Kidney tubule cell (primary cell): ENCODE measurements at regions not wholly inside any gene's neighbourhood (a gene's known extent, or its start where the extent isn't known, plus 50 kb on each side); places are given as distances from the start of the nearest gene placed in this dataset.

Experiments used
- DNase-seq: peaks from one replicate; pipeline ENCODE4 v3.0.0-alpha.2; 2018; ENCODE audit warnings: low spot score

- DNase-seq = no peak
These were observed 74.7 kb upstream of the OLFM3 start for GRCh38 chr1:102071451-102071850.

DNA sequence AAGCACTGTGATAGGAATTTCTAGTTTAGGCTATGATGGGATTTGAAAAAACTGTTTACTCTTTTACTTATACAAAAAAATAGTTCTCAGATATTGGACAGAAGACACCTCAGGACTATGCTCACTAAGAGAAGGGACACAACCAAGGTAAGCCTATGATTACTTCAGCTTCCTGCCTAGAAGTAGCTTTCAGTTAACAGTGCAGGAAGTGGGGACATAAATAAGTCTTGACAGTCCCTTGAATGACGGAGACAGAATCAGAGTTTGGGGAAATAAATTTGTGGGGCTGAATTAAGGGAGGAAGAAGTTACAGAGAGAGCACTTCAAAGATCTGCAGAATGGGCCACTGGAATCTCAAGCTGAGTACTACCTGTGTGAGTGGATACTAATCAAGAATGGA is 53.8 kb upstream of the OLFM3 start:
- DNase-seq = no peak

- no peak for DNase-seq
These were observed 51.0 kb upstream of the OLFM3 start for GRCh38 chr1:102047724-102048123.
